NCI-H2081 (cell line): ENCODE measurements at regions not wholly inside any gene's neighbourhood (a gene's known extent, or its start where the extent isn't known, plus 50 kb on each side); places are given as distances from the start of the nearest gene placed in this dataset.

Experiments used
- DNase-seq, 2 experiments: peaks; one replicate each; lab custom pipeline; 2025; lab: John Stamatoyannopoulos, UW

GRCh38 chr16:85346404-85347212 is 234.3 kb upstream of the CIBAR2 start:
- DNase-seq, result no peak

- no peak for DNase-seq
Observed at GRCh38 chr16:85347213-85347591, 234.9 kb upstream of the CIBAR2 start.

DNA sequence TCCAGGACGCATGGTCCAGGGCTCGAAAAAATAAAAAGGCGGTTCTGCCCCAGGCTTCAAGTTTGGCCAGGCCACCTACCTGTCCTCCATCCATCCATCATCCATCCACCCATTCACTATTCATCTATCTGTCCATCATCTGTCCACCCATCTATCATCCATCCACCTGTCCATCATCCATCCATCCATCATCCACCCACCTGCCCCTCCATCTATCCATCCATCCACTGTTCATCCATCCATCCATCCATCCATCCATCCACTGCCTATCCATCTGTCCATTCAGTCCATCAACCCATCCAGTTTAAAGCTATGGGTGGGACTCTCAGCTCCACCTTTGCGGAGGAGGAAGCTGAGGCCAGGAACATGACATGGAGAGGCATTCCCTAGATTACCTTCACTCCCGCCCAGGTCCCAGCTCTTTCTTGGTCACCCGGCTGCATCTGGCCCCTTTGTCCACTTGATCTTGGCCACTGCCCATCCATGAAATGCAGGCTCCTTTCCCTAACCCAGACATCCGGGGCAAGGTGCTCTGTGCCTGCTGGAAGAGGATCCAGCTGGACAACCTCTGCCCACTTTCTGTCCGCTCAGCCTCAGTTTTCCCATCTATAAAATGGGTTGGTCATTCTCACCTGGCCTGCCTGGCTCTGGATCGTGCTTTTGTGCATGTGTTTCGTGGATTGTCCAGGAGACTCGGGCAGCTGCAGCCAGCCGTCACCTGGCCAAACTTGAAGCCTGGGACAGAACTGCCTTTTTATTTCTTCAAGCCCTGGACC is 236.0 kb upstream of the CIBAR2 start:
- DNase-seq, result no peak

DNA sequence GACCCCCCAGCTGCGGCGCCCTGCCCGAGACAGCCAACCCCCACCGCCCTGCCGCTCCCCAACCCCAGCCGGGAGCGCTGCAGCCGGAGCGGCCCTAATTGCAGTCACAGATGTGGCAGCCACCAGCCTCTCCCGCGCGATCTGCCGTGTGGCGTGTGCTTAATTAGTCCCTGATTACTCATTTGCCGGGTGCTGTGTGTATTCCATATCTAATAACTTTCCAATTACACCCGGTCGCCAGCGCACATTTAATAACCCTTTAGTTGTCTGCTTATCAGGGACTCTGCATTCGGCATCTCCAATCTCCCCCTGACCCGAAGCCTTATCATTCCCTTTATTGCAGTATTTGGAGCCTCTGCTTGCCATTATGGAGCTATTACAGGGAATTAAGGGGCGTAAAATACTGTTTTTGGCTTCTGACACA is 236.7 kb upstream of the CIBAR2 start:
- DNase-seq, result peak; percentile 32 to 55

DNA sequence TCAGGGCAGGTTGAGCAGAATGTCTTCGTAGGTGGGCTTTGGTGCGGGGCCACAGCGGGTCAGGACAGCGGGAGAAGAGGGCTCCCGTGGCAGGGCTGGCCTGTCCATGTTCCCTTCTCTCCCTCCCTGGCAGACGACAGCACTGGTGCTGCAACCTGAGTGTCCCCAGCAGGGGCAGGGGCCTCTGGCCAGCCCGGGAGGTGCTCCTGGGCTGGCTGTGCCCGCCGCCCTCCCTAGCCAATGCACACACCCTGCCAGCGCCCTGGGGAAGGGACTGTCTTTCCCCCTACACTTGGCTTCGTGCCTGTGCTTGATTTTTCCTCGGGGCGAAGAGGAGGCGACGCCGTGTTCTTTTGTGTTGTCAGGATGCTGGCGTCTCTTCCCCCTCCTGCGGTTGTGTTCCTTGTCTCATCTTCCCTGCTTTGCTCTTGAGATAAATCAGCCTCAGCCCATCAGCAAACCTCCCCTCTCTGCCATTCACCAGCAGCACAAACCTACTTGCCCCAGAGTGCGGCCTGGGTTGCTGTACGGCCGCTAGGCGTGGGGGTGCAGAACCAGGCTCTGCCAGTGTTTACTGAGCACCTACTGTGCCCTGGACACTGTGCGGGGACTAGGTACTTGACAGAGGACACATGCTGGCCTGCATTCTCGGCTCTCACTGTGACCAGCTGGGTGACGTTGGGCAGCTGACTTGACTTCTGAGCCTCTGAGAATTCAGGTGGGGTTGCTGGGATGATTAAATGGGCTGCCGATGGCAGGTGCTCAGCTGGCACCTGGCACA is 237.3 kb upstream of the CIBAR2 start:
- DNase-seq, result peak; percentile 30 to 81

- no peak for DNase-seq
Observed at GRCh38 chr16:85350146-85350728, 238.0 kb upstream of the CIBAR2 start.

GRCh38 chr16:85350973-85351372 is 238.7 kb upstream of the CIBAR2 start:
- peak; percentile 89 to 96 for DNase-seq

- DNase-seq, result no peak
Observed at GRCh38 chr16:85353013-85353412, 240.7 kb upstream of the CIBAR2 start.

DNA sequence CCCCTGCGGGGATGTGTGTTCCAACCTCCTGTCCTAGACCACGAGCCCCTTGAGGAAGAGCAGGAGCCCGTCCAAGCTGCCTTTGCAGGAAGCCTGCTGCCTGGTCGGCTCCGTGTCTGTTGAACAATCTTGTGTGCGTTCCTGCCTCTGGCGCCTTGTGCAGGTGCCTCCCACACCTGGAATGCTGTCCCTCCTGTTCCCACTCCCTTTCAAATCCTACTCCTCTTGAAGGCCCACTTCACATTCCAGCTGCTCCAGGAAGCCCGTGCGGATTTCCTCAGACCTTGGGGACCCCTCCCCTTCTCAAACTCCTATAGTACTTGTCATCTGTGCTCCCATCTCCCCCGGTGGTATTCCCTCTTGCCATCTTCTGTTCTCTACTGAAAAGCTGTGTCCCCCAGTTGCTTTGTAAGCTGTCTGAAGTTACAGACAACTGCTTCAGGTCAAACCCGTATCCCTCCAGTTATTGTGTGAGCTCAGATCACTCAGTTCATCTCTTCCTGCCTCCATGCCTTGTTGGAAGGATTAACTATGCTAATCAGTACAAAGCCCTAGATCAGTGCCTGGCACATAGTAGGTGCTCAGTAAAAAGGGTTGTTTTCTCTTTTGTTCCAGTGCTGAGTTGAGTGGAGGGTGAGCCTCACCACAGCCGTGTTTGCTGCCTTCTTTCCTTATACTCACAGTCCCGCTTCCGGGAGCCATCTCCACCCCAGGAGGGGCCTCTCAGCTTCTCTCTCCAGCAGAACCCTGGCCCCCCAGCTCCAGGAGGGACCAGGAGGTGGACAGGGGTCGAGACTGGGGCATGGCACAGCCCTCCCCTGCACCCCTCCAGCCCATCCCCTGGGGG is 241.8 kb upstream of the CIBAR2 start:
- DNase-seq, result no peak

DNA sequence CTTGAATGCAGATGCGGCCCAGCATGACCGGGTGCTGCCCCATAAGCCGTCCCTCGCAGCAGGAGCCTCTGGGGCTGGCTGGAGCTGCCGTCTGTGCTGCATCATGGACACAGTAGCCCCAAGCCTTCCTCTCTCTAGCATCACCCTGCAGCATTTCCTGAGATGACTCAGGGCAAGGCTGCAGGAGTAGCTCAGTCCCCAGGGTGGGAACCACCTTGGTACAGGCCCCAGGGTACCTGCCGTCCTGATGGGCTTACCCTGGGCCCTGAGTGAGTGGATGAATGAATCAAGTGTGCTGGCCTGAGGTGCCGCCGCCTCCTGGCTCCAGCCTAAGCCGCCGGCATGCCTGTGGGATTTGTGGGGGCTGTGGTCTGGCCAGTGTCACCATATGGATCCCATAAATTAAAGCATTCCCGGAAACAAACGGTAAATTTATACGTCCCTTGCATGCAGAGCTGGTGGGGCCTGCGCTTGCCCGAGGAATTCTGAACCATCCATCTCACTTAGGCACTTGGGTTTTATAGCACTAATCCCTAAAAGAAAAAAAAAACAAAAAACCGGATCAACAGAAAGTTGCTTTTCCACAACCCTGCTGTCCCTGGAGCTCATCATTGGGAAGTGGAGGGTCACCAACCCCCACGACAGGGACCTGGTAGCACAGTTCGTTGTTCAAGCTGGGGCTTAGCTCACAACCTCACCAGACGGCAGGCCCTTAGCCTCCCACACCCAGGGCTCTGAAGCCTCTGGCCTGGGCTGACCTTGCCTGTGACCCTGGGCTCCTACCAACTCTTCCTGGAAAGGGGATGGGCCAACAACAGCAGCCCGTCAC is 242.6 kb upstream of the CIBAR2 start:
- no peak for DNase-seq

DNA sequence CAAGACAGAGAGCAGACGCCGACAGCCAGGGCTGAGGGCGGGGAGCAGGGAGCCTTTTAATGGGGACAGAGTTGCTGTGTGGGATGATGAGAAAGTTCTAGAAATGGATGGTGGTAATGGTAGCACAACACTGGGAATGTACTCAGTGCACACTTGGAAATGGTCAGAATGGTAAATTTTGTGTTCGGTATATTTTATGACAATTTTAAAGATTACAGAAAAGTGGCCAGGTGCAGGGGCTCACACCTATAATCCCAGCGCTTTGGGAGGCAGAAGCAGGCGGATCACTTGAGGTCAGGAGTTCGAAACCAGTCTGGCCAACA is 243.2 kb upstream of the CIBAR2 start:
- no peak for DNase-seq

- DNase-seq, result no peak
Observed at GRCh38 chr16:85356157-85356556, 243.9 kb upstream of the CIBAR2 start.

GRCh38 chr16:85357323-85357722 is 245.1 kb upstream of the CIBAR2 start:
- no peak for DNase-seq

DNA sequence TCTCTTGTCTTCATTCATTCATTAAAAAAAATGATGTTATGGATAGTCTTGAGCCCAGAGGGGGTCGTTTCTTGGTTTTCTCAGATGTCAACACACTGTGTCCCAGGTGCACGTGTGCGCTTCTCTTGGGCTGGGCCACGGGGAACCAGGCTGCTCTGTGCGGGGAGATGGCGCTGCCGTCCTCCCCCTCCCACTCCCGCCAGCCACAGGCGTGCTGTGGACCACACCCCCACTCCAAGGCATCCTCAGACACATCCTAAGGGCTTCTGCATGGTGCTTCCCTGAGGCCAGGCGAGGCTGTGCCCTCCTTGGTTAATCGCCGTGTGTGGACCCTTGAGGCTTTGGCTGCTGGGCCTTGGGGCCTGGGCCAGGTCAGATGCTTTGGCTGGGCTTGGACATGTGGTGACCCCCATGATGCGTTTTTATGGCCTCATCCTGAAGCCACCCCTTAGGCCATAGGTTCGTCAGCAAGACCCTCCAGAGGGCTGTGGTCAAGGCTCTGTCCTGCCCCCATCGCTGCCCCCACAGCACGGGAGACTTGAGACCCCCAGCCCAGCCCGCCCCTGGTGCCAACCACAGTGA is 245.7 kb upstream of the CIBAR2 start:
- DNase-seq, result no peak

DNA sequence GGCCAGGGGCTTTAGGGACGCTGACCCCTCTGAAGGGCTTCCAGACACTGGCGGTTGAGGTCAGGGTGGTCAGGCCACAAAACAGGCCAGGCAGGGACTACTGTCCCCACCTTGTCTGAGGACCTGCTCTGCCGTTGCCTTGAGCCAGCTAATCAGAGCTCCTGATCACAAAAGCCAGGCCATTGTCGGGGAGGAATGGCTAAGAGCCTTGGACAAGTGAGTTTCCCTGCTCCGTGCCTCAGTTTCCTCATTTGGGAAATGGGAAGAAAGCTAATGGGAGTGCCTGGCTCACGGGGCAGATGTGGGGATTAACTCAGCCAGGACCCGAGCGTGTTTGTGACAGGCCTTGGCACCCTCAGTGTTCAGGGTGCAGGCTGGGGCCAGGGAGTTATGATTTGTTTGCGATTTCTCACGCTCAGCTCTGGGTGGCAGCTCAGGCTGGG is 246.5 kb upstream of the CIBAR2 start:
- no peak for DNase-seq

GRCh38 chr16:85359147-85359822 is 247.0 kb upstream of the CIBAR2 start:
- no peak for DNase-seq

DNA sequence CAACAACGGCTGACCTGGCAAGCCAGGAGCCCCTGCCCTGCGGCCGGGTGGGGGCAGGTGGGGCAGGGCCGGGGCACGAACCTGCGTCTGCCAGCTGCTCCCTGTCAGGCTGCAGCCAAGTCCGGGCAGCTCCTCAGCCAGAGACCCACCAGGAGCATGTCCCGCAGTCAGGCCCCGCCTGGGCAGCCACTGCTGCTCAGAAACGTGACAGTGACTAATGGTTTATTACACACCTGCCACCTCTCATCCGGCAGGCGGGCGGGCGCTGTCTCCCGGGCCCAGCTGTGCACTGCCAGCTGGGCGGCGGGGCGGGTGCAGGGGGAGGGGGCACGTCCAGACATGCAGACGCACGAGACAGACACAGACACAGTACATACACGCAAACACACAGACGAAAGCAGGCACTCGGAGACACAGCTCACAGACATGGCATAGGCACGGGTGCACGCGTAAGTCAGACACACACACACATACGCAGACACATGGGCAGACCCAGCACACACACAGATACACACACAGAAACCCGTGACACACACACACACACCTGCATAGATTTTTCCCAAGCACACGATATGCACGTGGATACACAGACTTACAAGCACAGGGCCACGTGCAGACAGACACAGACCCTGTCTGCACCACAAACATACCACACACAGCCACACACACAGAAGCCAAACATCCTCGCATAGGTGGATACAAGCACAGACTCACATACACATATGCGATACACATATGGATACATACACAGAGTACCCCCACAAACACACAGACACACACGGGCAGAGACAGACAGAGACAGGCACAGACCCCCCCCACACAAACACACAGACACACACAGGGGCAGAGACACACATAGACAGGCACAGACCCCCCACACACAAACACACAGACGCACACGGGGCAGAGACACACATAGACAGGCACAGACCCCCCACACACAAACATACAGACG is 248.3 kb upstream of the CIBAR2 start:
- DNase-seq, result peak; percentile 87 to 95

DNA sequence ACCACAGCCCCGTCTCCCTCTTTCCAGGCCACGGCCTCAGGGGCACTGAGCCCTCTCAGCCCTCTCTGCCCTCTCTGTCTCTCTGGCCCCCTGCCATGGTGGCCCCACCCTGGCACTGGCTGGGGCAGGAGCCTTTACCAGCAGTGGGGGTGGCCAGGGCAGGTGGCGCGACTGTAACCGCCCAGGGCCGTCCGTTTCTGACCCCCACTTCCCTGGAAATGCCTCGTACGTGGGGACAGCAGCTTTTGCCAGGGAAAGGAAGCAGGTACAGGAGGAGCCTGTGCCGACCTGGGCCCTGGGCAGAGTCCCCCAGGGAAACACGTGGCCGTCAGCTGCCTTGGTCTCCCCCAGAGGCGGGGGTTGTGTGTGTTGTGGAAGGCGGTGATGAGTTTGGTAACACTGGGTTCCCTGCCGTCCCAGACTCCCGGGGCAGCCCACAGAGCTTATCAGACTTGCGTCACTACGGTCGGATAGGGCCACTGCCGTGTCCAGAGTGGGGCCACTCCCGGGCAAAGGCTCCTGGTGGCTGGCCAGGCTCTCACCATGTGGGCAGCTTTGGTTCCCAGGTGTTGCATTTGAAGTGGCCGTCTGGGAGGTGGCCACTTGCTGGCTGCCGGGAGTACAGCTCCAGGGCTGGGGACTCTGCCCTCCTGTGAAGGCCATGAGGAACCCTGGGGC is 249.3 kb upstream of the CIBAR2 start:
- DNase-seq, result no peak
